HG03135 (cell line): ENCODE measurements at regions not wholly inside any gene's neighbourhood (a gene's known extent, or its start where the extent isn't known, plus 50 kb on each side); places are given as distances from the start of the nearest gene placed in this dataset.

Experiments
- ATAC-seq: cut with Tn5 transposase; IDR thresholded peaks from one replicate; pipeline ENCODE4 v1.9.1; 2021; ENCODE audit warnings: mild to moderate bottlenecking, moderate library complexity; ENCODE audit not compliant: unreplicated experiment

DNA sequence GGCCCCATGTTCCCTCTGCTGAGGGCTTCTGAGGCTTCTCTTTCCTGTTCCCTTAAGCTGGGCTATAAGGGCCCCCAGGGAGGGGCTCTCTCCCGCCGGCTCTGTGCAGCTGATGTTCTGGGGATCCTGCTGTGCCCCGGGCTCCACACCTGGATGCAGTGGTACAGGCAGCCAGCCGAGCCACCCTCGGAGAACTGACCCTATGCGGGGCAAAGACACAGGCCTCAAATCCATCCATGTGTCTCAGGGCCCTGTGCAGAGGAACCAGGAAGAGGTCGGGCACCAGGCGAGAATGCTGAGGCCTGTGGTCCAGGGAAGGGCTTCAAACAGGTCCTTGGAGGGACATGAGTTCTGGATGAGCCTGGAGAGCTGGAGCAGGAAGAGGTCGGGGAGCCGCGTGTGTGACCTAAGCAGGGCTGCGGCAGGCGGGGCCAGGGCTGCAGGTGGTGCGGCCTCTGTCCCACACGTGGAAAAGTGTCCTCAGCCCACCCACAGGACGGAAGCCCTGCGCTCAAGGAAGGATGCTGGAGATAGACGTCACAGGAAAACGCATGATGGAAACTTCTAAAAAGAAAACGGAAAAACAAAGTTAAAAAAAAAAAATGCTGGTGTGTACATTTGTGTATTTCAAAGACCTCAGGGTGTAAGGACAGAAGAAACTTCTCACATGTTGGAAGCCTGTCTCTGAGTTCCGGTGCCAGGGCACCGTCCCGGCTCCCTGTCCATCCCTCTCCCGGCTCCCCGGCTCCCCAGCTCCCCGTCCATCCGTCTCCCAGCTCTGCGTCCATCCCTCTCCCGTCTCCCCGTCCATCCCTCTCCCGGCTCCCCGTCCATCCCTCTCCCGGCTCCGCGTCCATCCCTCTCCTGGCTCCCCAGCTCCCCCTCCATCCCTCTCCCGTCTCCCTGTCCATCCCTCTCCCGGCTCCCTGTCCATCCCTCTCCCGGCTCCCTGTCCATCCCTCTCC is 1149.2 kb downstream of the BRD1 start:
- no peak for ATAC-seq

DNA sequence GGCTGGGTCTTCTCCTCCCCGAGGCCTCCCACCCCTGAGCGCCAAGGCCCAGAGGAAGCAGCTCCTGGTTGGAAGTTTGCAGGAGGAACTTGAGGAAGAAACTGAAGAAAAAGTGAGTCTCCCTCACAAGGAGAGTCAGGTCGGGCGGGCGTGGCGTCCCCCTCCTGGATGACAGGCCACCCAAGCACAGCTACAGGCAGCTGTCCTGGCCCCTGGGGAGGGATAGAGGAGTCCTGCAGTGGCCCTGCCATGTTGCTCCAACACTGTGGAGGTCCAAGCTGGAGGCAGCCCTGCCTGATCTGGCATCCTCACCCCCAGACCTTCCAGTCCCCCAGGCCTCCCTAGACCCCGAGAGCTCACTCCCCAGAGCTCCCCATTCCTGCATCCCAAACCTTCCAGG is 1150.1 kb downstream of the BRD1 start:
- no peak for ATAC-seq

DNA sequence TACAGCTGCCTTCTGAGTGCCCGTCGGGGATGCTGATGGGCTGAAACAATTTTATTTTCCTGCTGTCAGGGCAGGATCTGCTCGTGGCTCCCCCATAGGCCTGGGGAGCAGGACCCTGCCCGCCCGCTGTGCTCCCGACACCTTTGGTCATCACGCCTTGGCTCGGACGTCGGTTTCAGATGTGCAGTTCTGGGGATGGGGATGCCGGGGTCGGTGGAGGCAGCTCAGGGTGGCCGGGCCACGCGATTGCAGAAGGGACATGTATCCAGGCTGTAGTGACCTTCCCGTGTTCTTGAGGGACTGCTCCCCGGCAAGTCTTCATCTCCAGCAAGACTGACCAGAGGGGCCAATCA is 1150.5 kb downstream of the BRD1 start:
- ATAC-seq, result no peak

DNA sequence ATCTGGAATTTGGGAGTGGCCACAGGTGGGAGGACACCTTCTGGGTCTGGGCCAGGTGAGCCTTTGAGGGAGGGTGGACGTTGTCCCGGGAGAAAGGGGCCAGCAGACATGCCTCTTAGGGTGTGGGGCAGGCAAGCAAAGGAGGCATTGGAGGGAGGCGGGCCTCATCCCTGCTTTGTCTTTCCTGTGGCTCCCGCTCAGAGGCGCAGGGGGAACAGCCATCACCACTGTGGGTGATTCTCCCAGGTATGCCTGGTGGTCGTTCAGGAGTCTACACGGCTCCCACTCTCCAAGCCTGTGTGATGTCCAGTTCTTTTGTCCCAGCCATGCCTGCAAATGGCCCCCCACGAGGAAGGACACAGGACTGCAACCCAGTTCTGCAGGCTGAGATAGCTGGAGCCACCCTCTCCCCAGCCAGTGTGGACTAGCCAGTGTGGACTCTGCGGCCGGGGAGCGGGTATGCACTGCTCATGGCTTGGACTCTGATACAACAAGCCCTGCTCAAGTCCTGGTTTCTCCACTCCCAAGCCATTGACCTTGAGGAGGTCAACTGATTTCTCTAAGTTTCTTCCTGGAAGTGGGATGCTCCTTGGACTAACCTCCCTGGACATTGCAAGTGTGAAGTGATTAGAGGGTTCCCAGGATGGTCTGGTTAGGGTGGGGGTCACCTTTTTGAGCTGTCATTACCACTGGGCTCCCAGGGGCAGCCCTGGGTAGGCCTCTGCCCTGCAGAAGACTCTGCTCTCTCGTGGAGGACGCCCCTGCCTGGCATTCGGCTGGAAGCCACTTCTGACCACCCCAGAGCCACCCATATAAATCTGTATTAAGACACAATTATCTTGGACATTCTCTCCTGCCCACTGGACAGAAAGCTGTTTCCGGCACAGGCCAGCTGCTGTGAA is 1151.2 kb downstream of the BRD1 start:
- no peak for ATAC-seq

DNA sequence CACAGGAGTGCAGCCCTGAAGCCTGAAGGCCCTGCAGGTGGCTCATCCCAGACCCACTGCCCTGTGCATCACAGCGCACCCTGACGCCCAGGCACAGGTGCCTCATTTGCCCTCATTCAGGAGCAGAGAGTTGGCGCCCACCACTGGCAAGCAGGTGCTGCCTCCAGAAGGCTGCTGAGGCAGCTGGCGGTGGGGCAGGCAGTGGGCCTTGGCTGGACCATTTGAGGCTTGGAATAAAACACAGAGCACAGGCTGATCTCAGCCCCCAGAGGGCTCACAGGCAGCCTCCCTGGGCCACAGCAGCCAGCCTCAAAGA is 1151.9 kb downstream of the BRD1 start:
- ATAC-seq, result no peak

DNA sequence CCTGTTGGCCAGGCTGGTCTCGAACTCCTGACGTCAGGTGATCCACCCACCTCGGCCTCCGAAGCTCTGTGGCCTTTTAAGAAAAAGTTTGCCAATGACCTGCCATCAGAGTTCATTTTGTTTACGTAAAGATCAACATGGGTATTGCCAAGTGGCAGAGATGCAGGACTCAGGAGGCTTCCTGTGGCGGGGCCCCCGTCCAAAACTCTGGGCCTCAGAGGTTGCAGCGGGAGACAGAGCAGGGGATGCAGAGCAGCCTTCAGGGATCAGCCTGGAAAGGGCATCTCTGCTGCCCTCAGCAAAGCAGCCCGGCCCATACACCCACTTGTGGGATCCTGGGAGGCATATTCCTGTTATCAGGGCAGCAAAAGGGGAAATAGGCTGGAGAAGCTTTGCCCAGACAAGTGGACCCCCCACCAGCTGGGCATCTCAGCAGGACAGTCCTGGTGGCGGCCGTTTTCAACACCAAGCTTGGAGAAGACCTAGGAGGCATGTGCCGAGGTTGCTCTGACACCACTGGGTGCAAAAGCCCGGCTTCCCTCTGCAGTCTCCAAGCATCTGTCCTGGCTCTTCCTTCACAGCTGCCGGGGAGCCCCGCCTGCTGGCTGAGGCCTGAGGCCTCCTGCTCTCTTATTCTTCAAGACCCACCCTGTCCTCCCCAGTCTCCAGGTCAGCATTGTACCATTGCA is 1152.4 kb downstream of the BRD1 start:
- ATAC-seq, result no peak

DNA sequence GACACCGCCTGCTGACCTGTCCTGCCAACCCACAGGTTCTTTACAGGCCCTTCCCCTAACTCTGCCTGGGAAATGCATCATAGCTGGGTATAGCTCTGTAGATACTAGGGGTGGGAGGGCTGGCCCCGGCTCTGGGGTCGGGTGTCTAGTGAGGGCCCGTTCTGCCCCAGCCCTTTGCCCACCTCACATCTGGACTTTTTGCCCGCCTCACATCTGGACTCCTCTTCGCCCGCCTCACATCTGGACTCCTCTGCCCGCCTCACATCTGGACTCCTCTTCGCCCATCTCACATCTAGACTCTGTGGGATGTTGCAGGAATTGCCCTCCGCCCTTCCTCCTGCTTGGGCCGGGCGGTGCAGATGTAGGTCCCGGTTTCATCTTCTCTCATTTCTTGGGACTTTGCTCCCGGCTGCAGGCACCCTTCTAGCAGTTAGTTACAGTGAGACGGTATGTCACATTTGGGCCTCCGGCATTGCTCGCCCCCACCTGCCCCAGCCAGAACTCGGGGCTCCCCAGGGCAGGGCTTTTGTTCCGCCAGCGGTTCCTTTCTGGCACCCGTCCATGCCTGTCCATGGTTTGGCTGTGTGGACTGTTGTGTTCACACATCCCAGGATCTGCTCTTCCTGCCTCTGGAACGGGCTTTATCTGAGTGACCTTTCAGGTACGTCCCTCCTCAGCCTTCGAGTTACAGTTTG is 1153.7 kb downstream of the BRD1 start:
- ATAC-seq, result no peak

DNA sequence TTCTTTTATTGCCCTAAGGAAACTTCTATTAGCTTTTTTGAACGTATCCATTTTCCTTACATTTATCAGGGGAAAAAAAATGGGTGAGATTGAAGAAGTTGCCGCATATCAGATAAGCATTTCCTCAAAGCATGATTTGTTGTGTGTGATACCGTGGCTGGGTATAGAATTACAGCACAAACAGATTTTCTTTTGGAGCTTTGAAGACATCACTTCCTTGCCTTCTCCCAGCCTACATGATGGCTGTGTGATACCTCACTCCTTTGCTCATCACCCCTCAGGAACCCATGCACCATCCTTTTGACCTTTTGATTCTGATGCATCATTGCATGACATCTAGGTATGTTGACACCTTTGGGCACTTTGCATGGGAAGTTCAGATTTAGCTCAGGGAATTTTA is 1155.3 kb downstream of the BRD1 start:
- ATAC-seq, result no peak

DNA sequence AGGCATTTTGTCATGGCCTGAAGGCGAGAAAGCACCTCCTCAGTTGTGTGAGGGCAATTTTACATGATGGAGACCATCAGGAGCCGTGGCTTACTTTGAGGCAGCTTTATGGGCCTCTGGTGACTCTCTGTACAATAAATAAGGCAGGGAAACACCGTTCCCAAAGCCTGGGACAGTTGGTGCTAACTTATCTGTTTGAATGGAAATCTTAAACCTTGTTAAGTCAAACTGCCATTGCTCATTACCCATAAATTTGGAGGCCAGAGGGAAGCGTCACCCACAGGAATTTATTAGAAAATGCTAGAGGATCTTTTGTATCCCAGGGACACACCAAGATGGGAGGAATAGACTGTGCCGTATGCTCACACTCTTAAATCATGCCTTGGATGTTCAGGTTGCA is 1156.9 kb downstream of the BRD1 start:
- no peak for ATAC-seq

DNA sequence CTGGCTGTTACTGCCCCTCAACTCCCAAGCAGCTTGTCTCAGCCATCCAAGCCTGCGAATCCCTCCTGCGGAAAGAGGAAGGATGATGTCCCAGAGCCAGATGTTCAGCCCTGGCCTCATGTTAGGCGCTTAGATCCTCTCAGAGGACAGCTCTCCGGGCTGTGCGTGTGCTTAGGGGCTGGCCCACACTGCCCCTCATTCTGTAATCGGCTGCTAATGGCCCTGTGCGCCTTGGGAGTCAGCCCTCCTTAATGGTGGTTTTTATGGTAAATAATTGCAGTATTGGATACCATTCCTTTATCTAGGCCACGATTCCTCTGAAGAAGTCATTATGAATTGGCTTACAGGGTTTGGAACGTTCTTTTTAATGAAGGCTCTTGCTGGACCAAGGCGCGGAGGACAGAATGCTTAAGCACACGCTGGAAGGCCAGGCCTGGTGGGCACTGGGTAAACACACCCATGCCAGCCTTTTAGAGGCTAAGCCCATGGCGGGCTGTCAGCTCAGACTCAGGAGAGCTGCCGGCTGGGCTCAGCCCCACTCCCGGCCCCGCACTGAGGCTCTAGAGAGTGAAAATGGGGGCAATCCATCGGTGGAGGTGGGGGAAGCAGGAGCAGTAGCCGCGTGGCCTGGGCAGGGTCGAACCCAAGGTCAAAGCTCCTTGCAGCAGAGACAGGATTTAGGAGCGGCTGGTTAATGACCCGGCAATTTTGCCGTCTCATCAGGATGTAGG is 1157.5 kb downstream of the BRD1 start:
- ATAC-seq, result no peak

DNA sequence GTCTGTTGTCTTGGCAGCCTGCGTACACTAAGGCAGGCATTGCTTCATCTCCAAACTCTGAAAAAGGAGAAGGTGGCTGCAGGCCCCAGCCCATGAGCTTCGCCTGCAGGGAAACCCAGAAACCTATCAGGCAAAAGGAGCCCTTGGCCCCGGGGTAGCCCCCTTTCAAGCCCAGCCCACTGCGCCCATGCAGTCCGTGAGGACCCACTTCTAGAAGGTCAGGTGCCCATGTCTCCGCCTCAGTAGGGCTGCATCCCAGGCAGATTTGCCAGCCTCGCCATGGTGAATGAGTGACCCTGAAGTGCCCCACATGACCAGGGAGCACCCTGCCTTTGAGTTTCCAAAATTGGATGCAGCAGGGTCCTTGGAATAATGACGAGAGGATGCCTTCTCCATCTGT is 1158.4 kb downstream of the BRD1 start:
- no peak for ATAC-seq

DNA sequence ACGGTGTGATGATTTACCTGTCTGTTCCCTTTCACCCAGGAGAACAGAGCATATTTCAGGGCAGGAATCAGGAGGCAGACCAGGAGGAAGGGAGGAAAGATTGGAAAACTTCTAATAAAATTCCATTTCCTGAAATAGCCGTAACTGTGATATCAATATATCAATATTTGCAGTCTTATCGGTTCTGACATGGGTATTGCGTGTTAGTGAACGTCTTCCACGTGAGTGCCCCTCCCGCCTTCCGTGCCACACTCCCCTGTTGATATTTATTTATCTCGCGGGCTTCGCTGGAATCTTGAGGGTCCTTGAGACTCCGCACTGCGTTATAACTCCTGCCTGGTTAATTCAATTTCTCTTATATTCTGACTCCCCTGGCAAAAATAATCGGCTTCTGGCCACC is 1160.4 kb downstream of the BRD1 start:
- ATAC-seq, result no peak

DNA sequence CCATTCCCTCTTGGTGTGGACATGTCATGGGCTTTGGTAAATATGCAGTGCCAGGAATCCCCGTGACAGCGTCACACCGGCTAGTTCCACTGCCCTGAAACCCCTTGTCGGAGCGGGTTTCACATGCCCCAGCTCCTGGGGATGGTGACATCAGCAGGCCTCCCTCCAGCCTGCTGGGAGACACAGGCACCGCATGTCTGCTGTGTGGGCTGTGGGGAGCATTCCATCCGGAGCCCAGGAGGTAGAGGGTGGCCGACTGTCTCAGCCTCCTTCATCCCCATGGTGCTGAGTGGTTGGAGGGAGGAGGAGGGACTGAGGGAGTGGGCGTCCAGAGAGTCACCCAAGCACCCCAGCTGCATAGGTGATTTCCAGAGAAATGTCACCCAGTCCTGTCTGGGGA is 1161.1 kb downstream of the BRD1 start:
- ATAC-seq, result no peak

DNA sequence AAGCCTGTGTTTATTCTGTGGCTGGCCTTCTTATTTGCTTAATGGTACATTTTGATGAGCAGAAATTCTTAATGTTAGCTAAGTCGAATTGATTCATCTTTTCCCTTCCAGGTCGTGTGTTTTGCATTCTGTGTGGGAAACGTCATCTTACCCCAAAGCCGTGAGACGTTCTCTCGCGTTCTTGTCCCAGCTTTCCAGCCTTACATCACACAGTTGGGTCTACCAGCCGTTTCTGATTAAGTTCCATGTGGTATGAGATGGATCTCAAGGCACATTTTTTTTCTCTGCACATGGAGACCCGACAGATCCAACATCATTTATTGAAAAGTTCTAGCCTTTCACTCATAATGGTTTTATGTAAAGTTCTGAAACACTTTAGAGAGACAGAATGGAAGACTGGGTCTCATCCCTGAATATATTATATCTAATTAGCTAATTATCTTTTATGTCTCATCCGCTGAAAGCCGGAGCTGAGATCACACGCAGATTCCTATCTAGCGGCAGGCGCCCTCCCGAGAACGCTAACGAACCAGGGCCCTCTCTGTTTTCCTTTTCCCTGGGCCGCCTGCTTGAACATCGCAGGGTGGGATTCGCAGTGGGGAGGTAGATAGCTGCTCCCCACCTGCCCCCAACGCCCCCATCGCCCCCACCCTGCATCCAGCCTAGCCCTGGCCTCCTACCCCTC is 1162.2 kb downstream of the BRD1 start:
- no peak for ATAC-seq

DNA sequence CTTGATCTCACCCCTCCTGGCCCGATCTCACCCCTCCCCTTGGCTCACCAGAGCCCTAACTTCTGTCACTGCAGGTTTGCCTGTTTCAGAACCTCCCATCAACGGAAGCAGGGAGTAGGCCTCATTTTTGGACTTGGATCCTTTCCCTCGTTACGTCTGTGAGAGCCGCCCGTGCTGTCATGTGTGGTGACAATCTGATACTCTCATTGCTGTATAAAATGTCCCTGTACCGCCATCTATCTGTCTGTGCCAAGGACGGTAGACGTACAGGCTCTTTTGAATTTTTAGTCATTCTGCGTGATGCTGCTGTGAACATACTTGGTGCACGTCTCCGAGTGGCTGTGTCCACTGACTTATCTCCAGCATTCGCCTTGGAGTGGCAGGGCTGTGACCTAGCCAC is 1163.1 kb downstream of the BRD1 start:
- ATAC-seq, result no peak

DNA sequence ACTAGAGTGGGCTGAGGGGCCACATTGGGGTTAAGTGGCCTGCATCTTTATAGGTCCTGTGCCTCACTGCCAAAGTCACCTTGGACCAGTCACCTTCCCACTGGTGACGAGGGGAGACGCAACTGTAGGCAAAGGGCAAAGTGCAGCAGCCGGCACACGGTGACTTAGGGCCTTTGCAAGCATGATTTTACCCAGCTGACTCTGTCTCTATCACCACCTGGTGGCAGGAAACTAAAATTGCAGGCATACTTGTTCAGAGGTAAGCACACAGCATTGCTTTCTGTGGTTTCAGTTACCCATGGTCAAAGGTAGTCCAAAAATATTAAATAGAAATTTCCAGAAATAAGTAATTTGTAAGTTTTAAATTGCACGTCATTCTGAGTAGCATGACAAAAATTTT is 1164.4 kb downstream of the BRD1 start:
- no peak for ATAC-seq

DNA sequence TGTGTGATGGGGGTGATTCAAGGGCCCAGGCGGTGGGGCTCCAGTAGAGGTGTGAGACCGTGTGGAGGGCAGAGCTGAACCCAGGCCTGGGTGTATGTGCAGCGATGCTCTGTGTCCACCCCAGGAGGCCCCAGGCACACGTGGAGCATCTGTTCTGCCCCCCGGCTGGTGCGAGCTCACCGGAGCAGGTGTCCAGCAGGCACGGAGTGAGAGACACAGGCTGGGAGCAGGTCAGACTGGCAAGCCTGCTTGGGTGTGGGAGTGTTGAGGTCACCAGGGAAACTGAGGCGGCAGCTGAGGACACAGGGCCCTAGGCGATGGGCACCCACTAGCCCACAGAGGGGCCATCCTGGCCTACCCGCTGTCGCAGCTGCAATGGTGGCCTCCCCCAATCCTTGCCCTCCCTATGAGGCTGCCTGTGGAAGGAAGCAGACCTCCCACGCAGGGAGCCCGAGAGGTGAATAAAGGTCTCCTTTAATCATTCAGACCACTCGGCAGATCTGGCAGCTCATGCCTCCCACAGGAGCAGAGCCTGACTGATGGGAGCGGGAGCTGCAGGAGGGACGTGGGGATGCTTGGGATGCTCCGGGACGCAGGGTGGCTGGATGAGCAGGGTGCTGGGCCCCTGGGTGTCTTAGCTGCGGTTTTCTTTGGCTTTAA is 1165.1 kb downstream of the BRD1 start:
- no peak for ATAC-seq

DNA sequence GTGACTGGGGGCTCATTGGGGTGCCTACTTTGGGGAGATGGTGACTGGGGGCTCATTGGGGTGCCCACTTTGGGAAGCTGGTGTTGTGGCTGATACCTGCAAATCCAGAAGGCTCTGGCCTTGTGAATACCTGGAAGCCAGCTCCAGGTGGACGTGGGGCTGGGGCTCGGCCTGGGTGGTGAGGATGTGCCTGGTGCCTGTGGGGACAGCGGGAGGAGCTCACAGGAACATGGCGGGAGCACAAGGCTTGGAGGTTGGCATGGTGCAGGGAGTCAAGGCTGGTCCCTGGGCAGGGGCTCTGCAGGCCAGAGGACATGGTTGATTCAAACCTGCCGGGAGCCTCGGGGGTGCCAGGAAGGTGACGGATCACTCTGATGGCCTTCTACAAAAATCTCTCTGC is 1165.7 kb downstream of the BRD1 start:
- ATAC-seq, result no peak
